ENCODE measurements at regions not wholly inside any gene's neighbourhood (a gene's known extent, or its start where the extent isn't known, plus 50 kb on each side); places are given as distances from the start of the nearest gene placed in this dataset.

DNA sequence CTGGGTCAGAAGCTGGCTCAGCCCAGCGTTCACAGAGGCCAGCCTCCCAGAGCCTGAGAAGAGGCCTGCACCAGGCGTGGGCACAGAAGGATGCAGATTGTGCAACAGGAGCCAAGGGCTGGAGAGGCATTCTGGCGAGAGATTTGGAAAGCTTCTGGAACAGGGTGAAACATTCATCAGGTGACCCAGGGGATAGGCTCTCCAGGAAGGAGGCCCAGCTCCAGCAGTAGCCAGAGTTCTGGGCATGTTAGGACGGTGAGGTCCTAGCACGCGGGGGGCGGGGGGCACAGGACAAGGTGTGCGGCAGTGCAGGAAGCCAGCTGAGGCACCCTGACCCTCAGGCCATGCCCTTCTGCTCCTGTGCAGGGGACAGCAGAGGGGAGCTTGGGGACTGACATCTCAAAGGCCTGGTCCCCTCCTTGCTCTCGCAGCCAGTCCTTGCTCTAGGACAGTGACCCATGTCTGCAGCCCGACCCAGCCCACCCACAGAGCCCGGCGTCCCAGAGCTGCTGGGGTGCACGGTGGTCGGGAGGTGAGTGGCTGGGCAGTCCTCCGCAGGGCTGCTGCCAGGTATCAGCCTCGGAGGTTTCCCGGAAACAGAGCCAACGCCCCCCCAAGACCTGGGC is 111.7 kb upstream of the KLF13 start:
- intact Hi-C loops (cut with micrococcal nuclease; ENCODE audit: unreplicated experiment) = loop anchor here (1.0 to 5.0 kb wide), 2 partner anchors 152 to 273 kb away; no protein-coding TSS in a partner anchor
- ChIA-PET POLR2A (interaction anchor here (0.6 to 2.1 kb wide), 12 partner anchors 11 to 274 kb away, joined by 3 to 9 read pairs (median 4); partner anchors contain the start of gene KLF13), RAD21 (ENCODE audit: unreplicated experiment) (interaction anchor here (0.6 to 2.1 kb wide), 34 partner anchors 8 to 276 kb away, joined by 3 to 41 read pairs (median 5); partner anchors contain the start of gene KLF13), CTCF (interaction anchor here (0.6 to 4.4 kb wide), 32 partner anchors 9 to 312 kb away, joined by 3 to 56 read pairs (median 5); partner anchors contain the start of gene FAN1), SMC1A (ENCODE audit: uncharacterized antibody, unreplicated experiment) (interaction anchor here (0.9 to 3.5 kb wide), 24 partner anchors 9 to 292 kb away, joined by 3 to 48 read pairs (median 6); partner anchors contain the start of gene KLF13)
- FAIRE-seq (no peak), ATAC-seq (peak; percentile 19), DNase-seq (ENCODE audit: low read depth, low spot score) (no peak)
- Histone ChIP-seq H4K20me1 (ENCODE audit: control insufficient read depth, insufficient read depth) (no peaks in the 10 kb centered on the region), H3K9me3 (replicated peaks; ENCODE audit: control insufficient read depth, insufficient read depth, low read length) (peaks cover 3% of the 10 kb centered on the region; the same call in 1 of the 3 replicates), H3K4me1 (ENCODE audit: control insufficient read depth, insufficient read depth, low read length) (peaks cover 10% of the 10 kb centered on the region), H3K27me3 (replicated peaks in 1 of 2; ENCODE audit: control insufficient read depth in 2 of 2, insufficient read depth in 2 of 2, low read length in 1 of 2) (no peaks in the 10 kb centered on the region), H3K4me2 (ENCODE audit: control insufficient read depth, insufficient read depth) (peak overlapping the region; percentile 78), H3K4me3 (peak overlapping the region; percentile 79), H3K9ac (ENCODE audit: control insufficient read depth, insufficient read depth, low read length) (peak overlapping the region; percentile 39), H3K27ac (ENCODE audit: control insufficient read depth, insufficient read depth) (peak overlapping the region; percentile 87), H3K79me2 (ENCODE audit: control insufficient read depth, insufficient read depth, low read length) (no peaks in the 10 kb centered on the region; the same call in none of the 2 replicates), H3K36me3 (ENCODE audit: control insufficient read depth in 2 of 2, insufficient read depth in 2 of 2, low read length in 1 of 2) (peaks cover 0 to 2% of the 10 kb centered on the region in 2 experiments; a peak in 1 of 4 replicates), H2AFZ (ENCODE audit: control insufficient read depth, low read depth, low read length) (no peak overlapping the region)
- WGBS (ENCODE audit: insufficient coverage, insufficient replicate concordance, low lambda C conversion rate, missing lambda C conversion rate) = 16% methylated on average over 18 of the region's 18 CpGs
- TF ChIP-seq MTA2 (IDR thresholded peaks at IDR 0.05; ENCODE audit: low read depth) (peak; percentile 35; the same call in 1 of the 2 replicates), NRF1 (conservative IDR thresholded peaks at IDR 0.05; ENCODE audit: low read depth, low read length) (no peak), EP300 (IDR thresholded peaks at IDR 0.05; ENCODE audit: borderline replicate concordance in 1 of 2, control insufficient read depth in 1 of 2, low read depth in 2 of 2, low read length in 2 of 2) (0 out of 4 replicates have a peak, but pooled peaks of 1 of the 2 experiments have one; percentile 6), TBL1XR1 (IDR thresholded peaks at IDR 0.05; ENCODE audit: low read depth, low read length) (no peak)
- TF ChIP-seq, protein P1, sequence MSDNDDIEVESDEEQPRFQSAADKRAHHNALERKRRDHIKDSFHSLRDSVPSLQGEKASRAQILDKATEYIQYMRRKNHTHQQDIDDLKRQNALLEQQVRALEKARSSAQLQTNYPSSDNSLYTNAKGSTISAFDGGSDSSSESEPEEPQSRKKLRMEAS (IDR thresholded peaks at IDR 0.05; ENCODE audit: low read depth, low read length) = 0 out of 2 replicates have a peak, but pooled peaks have one; percentile 10
- TF ChIP-seq, protein P2, sequence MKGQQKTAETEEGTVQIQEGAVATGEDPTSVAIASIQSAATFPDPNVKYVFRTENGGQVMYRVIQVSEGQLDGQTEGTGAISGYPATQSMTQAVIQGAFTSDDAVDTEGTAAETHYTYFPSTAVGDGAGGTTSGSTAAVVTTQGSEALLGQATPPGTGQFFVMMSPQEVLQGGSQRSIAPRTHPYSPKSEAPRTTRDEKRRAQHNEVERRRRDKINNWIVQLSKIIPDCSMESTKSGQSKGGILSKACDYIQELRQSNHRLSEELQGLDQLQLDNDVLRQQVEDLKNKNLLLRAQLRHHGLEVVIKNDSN (IDR thresholded peaks at IDR 0.05; ENCODE audit: borderline replicate concordance, extremely low read length, insufficient read depth, low read depth, low read length) = no peak
- in situ Hi-C loops (cut with MboI) = no loop called here
- BruUV-seq (replicated peaks) = no TSS peak
